Heart left ventricle (tissue), 13 donors: ENCODE measurements at regions not wholly inside any gene's neighbourhood (a gene's known extent, or its start where the extent isn't known, plus 50 kb on each side); places are given as distances from the start of the nearest gene placed in this dataset.

ENCODE experiments used
- POLR2A ChIP-seq, 2 donors: fragments of 450-650 bp; IDR thresholded peaks; one replicate each; pipeline ENCODE4 v1.6.1; 2017; ENCODE audit warnings: antibody characterized with exemption in 2 of 2, mild to moderate bottlenecking in 2 of 2, moderate library complexity in 2 of 2
- TF ChIP-seq, protein P1 (sequence below), 12 donors: fragments of 200-600 bp; sonication (generic) in 4 of 12; IDR thresholded peaks; one replicate each; pipeline versions ENCODE4 v1.5.0 to v1.8.0; 2018 to 2022; ENCODE audit warnings: antibody characterized with exemption in 12 of 12, mild to moderate bottlenecking in 5 of 12
- donor health status: ischemic (EF 13 %, LVEDD 7.1; RV severe dilation, severe dysfunction).
- donor health status: DM: no; HTN: yes; CAD: no.
- donor health status: DM: no; HTN: no; CAD: no.
- donor health status: ischemic (EF 25% LVEDD 6.9; RV normal size, moderate dysfunction).
- donor health status: ischemic (EF 25% LVEDD 5.7; RV mildly dilated, moderate dysfunction).
- donor health status: ischemic (EF 35%, LVEDD 5.7; RV mildly dilated, moderate dysfunction).
- donor health status: nonischemic (EF 11% LVEDD 7.7; RV severe dilation, severe dysfunction).
- donor health status: DM: yes; HTN: yes; CAD: no.
- donor health status: PGD.
- donor health status: ischemic (EF 29% LVEDD 5.4; RV normal size, mild dysfunction).
- donor health status: nonischemic (EF 23%, LVEDD 6.1; RV moderate dilation, normal function).

DNA sequence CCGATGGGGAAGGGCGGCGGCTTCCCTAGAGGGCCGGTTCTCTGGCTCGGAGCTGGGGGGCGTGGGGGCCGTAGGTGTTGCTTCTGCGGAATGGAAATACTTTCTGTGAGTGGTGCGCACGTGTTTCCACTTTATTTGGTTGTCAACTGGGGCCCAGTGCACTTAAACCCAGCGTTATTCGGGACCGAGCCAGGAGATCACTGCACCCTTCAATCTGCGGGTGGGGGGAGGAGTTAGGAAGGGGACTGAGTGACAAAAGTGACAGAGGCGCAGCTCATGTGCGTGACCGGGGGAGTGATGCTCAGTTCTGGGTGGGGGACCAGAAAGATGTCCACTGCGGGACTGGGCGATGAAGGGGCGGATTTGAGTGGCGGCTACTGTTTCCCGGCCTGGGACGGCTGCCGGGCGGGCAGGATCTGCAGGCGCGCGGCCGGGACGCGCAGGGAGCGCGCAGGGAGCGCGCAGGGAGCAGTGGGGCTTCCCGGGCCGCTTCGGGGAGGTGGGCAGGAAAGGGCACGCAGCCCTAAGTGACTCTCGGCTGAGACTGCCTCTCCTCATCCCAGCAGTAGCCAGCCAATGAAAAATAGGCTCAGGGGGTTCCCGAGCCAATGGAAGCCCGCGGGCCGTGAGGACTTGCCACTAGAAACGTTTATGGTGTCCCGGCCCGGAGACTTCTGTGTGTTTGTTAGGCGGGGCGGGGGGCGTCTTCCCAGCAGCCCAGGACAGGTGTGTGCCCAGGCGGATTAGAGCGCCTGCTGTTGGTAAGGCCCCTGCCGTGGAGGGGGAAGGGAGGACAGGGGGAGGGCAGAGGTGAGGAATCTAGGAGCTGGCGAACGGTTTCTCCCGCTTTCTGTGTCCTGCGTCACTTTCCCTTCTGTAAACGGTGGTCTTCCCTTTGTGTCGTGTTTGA, 54.3 kb upstream of the KDM7A start:
- TF ChIP-seq, protein P1, sequence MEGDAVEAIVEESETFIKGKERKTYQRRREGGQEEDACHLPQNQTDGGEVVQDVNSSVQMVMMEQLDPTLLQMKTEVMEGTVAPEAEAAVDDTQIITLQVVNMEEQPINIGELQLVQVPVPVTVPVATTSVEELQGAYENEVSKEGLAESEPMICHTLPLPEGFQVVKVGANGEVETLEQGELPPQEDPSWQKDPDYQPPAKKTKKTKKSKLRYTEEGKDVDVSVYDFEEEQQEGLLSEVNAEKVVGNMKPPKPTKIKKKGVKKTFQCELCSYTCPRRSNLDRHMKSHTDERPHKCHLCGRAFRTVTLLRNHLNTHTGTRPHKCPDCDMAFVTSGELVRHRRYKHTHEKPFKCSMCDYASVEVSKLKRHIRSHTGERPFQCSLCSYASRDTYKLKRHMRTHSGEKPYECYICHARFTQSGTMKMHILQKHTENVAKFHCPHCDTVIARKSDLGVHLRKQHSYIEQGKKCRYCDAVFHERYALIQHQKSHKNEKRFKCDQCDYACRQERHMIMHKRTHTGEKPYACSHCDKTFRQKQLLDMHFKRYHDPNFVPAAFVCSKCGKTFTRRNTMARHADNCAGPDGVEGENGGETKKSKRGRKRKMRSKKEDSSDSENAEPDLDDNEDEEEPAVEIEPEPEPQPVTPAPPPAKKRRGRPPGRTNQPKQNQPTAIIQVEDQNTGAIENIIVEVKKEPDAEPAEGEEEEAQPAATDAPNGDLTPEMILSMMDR (IDR thresholded peaks at IDR 0.05), result no peak
- no peak for TF ChIP-seq POLR2A (IDR thresholded peaks at IDR 0.05)
